Peyer's patch (tissue), 4 donors: ENCODE measurements at regions not wholly inside any gene's neighbourhood (a gene's known extent, or its start where the extent isn't known, plus 50 kb on each side); places are given as distances from the start of the nearest gene placed in this dataset.

Experiments
- POLR2A ChIP-seq, 2 donors: fragments of 450-650 bp; IDR thresholded peaks; one replicate each; pipeline ENCODE4 v1.5.1; 2017; ENCODE audit warnings: antibody characterized with exemption in 2 of 2, mild to moderate bottlenecking in 2 of 2, moderate library complexity in 2 of 2
- TF ChIP-seq, protein P1 (sequence below), 6 experiments: fragments of 450-650 bp in 4 of 6; fragments of 200-600 bp in 2 of 6; sonication (generic) in 1 of 6; IDR thresholded peaks; one replicate each; pipeline ENCODE4 v1.5.1; 2017 to 2019; ENCODE audit warnings: antibody characterized with exemption in 6 of 6, mild to moderate bottlenecking in 3 of 6, moderate library complexity in 1 of 6

DNA sequence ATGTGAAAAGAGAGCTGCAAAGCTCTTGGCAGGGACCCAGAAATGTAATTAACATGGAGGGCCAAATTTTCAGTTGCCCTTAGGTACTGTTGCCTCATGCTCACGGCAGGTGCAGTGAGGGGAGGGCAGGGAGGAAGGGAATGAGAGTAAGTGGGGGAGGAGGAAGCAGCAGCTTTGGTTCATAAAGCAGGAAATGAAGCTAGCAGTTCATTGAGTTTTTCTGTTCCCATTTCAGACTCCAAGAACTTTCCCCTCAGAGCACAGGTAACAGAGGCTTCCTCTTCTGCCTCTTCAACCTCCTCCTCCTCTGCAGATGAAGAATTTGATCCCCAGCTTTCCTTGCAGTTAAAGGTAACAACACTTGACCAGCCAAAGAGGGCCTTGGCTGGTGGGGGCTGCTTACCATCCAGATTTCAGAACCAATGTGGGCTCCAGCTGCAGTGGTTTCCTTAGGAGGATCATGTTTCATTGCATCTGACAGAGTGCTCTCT is 57.9 kb upstream of the PARVA start:
- TF ChIP-seq, protein P1, sequence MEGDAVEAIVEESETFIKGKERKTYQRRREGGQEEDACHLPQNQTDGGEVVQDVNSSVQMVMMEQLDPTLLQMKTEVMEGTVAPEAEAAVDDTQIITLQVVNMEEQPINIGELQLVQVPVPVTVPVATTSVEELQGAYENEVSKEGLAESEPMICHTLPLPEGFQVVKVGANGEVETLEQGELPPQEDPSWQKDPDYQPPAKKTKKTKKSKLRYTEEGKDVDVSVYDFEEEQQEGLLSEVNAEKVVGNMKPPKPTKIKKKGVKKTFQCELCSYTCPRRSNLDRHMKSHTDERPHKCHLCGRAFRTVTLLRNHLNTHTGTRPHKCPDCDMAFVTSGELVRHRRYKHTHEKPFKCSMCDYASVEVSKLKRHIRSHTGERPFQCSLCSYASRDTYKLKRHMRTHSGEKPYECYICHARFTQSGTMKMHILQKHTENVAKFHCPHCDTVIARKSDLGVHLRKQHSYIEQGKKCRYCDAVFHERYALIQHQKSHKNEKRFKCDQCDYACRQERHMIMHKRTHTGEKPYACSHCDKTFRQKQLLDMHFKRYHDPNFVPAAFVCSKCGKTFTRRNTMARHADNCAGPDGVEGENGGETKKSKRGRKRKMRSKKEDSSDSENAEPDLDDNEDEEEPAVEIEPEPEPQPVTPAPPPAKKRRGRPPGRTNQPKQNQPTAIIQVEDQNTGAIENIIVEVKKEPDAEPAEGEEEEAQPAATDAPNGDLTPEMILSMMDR (IDR thresholded peaks at IDR 0.05), result no peak
- TF ChIP-seq POLR2A (IDR thresholded peaks at IDR 0.05), result no peak
